RWPE2 (cell line): ENCODE measurements at regions not wholly inside any gene's neighbourhood (a gene's known extent, or its start where the extent isn't known, plus 50 kb on each side); places are given as distances from the start of the nearest gene placed in this dataset.

Source experiments
- ATAC-seq: fragments of 200-7000 bp; cut with Tn5 transposase; 3 replicates; pipeline ENCODE4 v1.9.1; 2021; ENCODE audit warnings: low read depth
- DNase-seq: peaks from one replicate; pipeline ENCODE4 v3.0.0-alpha.2; 2020; ENCODE audit warnings: low spot score
- H3K27ac ChIP-seq: fragments of 450-650 bp; 2 replicates; pipeline ENCODE4 v1.5.1; 2017; ENCODE audit warnings: mild to moderate bottlenecking; ENCODE audit not compliant: poor library complexity, severe bottlenecking
- H3K27me3 ChIP-seq: fragments of 250-450 bp; sonication (Bioruptor Pico); 2 replicates; pipeline ENCODE4 v1.5.1; 2021; ENCODE audit warnings: mild to moderate bottlenecking, moderate library complexity; ENCODE audit not compliant: insufficient read depth, poor library complexity, severe bottlenecking
- H3K36me3 ChIP-seq: fragments of 250-450 bp; sonication (Bioruptor Pico); 2 replicates; pipeline ENCODE4 v1.5.1; 2020; ENCODE audit warnings: low read depth, mild to moderate bottlenecking, moderate library complexity
- H3K4me1 ChIP-seq: fragments of 250-450 bp; sonication (Bioruptor Pico); 2 replicates; pipeline ENCODE4 v1.5.1; 2021; ENCODE audit warnings: mild to moderate bottlenecking, moderate library complexity; ENCODE audit not compliant: insufficient read depth, poor library complexity, severe bottlenecking
- H3K4me3 ChIP-seq: fragments of 250-450 bp; sonication (Bioruptor Pico); 2 replicates; pipeline ENCODE4 v1.5.1; 2021; ENCODE audit warnings: mild to moderate bottlenecking, moderate library complexity; ENCODE audit not compliant: severe bottlenecking
- H3K9me3 ChIP-seq: fragments of 250-450 bp; sonication (Bioruptor Pico); 2 replicates; pipeline ENCODE4 v1.5.1; 2021; ENCODE audit warnings: mild to moderate bottlenecking, moderate library complexity; ENCODE audit not compliant: severe bottlenecking
- TF ChIP-seq, protein P1 (sequence below): fragments of 450-650 bp; IDR thresholded peaks from one replicate; pipeline ENCODE4 v1.5.1; 2017; ENCODE audit warnings: mild to moderate bottlenecking, moderate library complexity; ENCODE audit not compliant: poor library complexity, severe bottlenecking

- no peaks in the 10 kb centered on the region for H3K36me3 ChIP-seq
- H3K27me3 ChIP-seq = no peaks in the 10 kb centered on the region
- no peak overlapping the region for H3K27ac ChIP-seq
- ATAC-seq (no peak), DNase-seq (no peak)
- no peaks in the 10 kb centered on the region for H3K4me1 ChIP-seq
- TF ChIP-seq, protein P1, sequence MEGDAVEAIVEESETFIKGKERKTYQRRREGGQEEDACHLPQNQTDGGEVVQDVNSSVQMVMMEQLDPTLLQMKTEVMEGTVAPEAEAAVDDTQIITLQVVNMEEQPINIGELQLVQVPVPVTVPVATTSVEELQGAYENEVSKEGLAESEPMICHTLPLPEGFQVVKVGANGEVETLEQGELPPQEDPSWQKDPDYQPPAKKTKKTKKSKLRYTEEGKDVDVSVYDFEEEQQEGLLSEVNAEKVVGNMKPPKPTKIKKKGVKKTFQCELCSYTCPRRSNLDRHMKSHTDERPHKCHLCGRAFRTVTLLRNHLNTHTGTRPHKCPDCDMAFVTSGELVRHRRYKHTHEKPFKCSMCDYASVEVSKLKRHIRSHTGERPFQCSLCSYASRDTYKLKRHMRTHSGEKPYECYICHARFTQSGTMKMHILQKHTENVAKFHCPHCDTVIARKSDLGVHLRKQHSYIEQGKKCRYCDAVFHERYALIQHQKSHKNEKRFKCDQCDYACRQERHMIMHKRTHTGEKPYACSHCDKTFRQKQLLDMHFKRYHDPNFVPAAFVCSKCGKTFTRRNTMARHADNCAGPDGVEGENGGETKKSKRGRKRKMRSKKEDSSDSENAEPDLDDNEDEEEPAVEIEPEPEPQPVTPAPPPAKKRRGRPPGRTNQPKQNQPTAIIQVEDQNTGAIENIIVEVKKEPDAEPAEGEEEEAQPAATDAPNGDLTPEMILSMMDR = no peak
- no peaks in the 10 kb centered on the region for H3K9me3 ChIP-seq
- H3K4me3 ChIP-seq = no peak overlapping the region
Observed at GRCh38 chr1:219337588-219337987, 163.9 kb downstream of the LYPLAL1 start.

DNA sequence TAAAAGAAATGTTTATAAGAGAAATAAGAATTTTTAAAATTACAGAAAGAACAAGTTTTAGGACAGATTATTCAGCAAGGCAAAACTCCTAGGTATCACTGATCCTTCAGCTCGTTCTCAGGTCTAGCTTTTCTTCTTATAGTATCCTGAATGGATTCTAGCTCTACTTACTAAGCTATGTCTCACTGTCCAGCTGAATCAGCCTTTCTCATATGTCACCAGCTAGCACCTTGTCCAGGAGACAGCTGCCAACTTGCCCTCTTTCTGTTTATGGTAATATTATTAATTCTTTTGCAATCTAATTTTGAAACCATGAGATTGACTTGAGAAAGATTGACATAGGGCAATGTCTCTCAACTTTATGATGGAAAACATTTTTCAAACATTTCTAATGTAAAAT is 159.9 kb downstream of the LYPLAL1 start:
- no peak for DNase-seq

DNA sequence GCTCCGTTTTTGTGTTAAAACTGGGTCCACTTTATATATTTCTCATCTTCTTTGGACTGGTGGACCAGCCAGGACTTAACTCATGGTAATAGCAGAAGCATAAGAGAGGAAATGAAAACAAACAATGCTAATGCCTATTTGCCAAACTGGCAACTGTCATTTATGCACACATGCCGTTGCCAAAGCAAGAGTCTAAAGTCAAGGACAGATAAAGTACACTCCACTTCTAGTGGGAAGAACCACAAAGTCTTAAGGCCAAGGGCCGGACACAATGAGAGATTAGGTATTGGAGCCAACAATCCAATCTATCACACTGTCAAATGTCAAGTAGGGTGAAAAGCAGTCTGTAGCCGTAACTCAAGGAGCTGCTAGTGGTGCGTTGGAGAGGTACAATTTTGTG is 157.7 kb downstream of the LYPLAL1 start:
- Histone ChIP-seq H3K27ac (no peak overlapping the region), H3K36me3 (no peaks in the 10 kb centered on the region), H3K4me1 (no peaks in the 10 kb centered on the region), H3K27me3 (no peaks in the 10 kb centered on the region), H3K4me3 (no peak overlapping the region), H3K9me3 (no peaks in the 10 kb centered on the region)
- TF ChIP-seq, protein P1 = no peak
- ATAC-seq (no peak), DNase-seq (no peak)

More for the DNA sequence above, 159.9 kb downstream of the LYPLAL1 start:
- no peaks in the 10 kb centered on the region for H3K27me3 ChIP-seq
- no peak overlapping the region for H3K27ac ChIP-seq
- no peaks in the 10 kb centered on the region for H3K9me3 ChIP-seq
- H3K4me1 ChIP-seq = no peaks in the 10 kb centered on the region
- H3K4me3 ChIP-seq = no peak overlapping the region
- TF ChIP-seq, protein P1 = no peak
- H3K36me3 ChIP-seq = no peaks in the 10 kb centered on the region
- ATAC-seq = no peak

DNA sequence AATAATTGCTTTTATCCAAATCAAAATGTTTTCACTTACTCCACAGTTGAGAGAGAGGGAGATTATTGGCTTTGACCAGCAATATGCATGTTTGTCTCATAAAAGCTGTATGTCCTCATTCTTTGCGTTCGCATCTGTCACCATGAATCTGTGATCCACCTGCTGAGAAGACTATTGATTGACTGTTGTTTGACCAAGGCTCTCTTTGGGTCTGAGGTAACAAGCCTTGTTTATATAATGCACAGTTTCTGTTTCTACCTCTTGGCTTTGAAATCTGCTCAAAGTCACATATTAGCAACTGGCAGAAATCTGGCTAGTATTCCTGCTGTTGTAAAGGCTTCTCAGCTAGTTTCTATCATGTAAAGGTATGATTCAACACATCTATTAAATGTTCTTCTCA is 157.0 kb downstream of the LYPLAL1 start:
- TF ChIP-seq, protein P1 = no peak
- H3K27ac ChIP-seq = no peak overlapping the region
- ATAC-seq (no peak), DNase-seq (no peak)
- no peak overlapping the region for H3K4me3 ChIP-seq
- H3K9me3 ChIP-seq = no peaks in the 10 kb centered on the region
- H3K27me3 ChIP-seq = no peaks in the 10 kb centered on the region
- H3K4me1 ChIP-seq = peaks cover 3% of the 10 kb centered on the region
- H3K36me3 ChIP-seq = no peaks in the 10 kb centered on the region

DNA sequence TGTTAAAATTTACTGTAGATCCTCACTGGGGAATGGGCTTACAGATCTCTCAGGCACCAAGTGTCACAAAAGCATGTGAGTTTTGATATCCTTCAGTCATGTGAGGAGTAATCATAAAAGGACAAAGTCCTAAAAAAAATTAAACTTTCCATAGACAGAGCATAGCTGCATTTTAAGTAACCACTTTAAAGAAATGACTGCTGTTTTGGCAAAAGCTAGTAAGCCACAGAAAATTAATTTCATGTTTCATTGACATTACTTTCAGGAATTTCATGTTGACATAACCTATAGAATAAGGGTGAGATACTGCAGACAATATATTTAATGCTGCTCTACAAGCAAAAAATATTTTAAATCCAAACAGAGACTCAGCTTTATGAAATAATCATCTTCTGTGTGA is 156.3 kb downstream of the LYPLAL1 start:
- DNase-seq = no peak
- ATAC-seq = no peak
- Histone ChIP-seq H3K27me3 (no peaks in the 10 kb centered on the region), H3K4me3 (no peak overlapping the region), H3K36me3 (no peaks in the 10 kb centered on the region), H3K9me3 (no peaks in the 10 kb centered on the region), H3K27ac (no peak overlapping the region), H3K4me1 (peaks cover 8% of the 10 kb centered on the region)
- TF ChIP-seq, protein P1 = no peak
